ENCODE measurements at regions not wholly inside any gene's neighbourhood (a gene's known extent, or its start where the extent isn't known, plus 50 kb on each side); places are given as distances from the start of the nearest gene placed in this dataset.

DNA sequence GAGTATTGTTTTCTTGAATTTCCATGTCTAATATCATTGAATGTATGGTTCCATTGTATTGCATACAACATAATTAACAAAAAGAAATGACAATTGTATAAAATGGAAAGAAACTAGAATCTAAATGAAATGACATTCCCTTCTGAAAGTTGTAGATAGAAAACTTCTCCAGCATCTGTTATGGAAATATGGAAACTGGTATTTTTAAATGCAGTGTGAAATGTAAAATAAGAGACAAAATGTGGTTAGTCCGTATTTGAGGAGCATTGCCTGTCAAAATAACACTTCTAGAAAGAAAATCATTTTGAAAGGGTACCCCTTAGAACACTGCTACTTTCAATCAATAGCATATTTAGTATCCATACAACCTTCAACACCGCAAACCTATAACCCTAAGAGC, 286.3 kb upstream of the CELF2 start:
- no peak overlapping the region for H2BK120ac ChIP-seq (ENCODE audit: low read depth, low read length)
- H2AK5ac ChIP-seq (ENCODE audit: low read depth, low read length) = no peak overlapping the region
- H3K4ac ChIP-seq (ENCODE audit: low read depth, low read length) = no peak overlapping the region
- in situ Hi-C loops (cut with MboI; ENCODE audit: low sequenced_read_pairs) (no loop called here), dilution Hi-C loops (cut with HindIII; ENCODE audit: low sequenced_read_pairs, unreplicated experiment) (no loop called here), intact Hi-C loops (cut with micrococcal nuclease) (no loop called here)
- H3K79me1 ChIP-seq (ENCODE audit: low read depth in 1 of 2, low read length in 2 of 2) = no peaks in the 10 kb centered on the region
- no peaks in the 10 kb centered on the region; the same call in 1 of the 2 replicates for H3K27me3 ChIP-seq (ENCODE audit: control insufficient read depth, insufficient read depth, low read length)
- H2BK15ac ChIP-seq (ENCODE audit: low read depth, low read length) = no peak overlapping the region
- DNase-seq (no peak), ATAC-seq (ENCODE audit: low read depth) (no peak)
- H3K9ac ChIP-seq (ENCODE audit: low read depth, low read length) = no peak overlapping the region
- no peak overlapping the region for H3K27ac ChIP-seq (ENCODE audit: insufficient read depth, low read length)
- no peaks in the 10 kb centered on the region for H3K4me1 ChIP-seq (ENCODE audit: control insufficient read depth, insufficient read depth, low read length)
- H4K20me1 ChIP-seq (ENCODE audit: insufficient read depth, low read length) = no peaks in the 10 kb centered on the region
- H3K9me1 ChIP-seq (ENCODE audit: insufficient read depth, low read length) = no peaks in the 10 kb centered on the region
- no peaks in the 10 kb centered on the region for H3K9me3 ChIP-seq (ENCODE audit: control insufficient read depth, insufficient read depth, low read length)
- H2AFZ ChIP-seq (replicated peaks; ENCODE audit: low read length, poor library complexity) = no peak overlapping the region
- no peak overlapping the region for H3K18ac ChIP-seq (ENCODE audit: low read depth, low read length)
- no peak overlapping the region for H4K8ac ChIP-seq (ENCODE audit: low read depth in 2 of 2, low read length in 2 of 2)
- H3K56ac ChIP-seq (ENCODE audit: extremely low read depth, insufficient read depth, low read length) = no peak overlapping the region
- H3K36me3 ChIP-seq (ENCODE audit: control insufficient read depth, insufficient read depth, low read length) = no peaks in the 10 kb centered on the region
- no peak overlapping the region for H3K23ac ChIP-seq (ENCODE audit: low read depth, low read length)
- no peak overlapping the region for H2BK20ac ChIP-seq (ENCODE audit: low read depth, low read length)
- BruUV-seq (replicated peaks) = no TSS peak
- TF ChIP-seq, protein P1, sequence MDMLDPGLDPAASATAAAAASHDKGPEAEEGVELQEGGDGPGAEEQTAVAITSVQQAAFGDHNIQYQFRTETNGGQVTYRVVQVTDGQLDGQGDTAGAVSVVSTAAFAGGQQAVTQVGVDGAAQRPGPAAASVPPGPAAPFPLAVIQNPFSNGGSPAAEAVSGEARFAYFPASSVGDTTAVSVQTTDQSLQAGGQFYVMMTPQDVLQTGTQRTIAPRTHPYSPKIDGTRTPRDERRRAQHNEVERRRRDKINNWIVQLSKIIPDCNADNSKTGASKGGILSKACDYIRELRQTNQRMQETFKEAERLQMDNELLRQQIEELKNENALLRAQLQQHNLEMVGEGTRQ (IDR thresholded peaks at IDR 0.05; ENCODE audit: low read depth, low read length) = no peak
- no peak for TF ChIP-seq RFX5 (IDR thresholded peaks at IDR 0.05; ENCODE audit: low read depth, low read length)
- no peak for TF ChIP-seq CHD1 (IDR thresholded peaks at IDR 0.05; ENCODE audit: low read depth, low read length)
- TF ChIP-seq FOS (IDR thresholded peaks at IDR 0.05; ENCODE audit: low read depth, low read length) = no peak
- TF ChIP-seq, protein P2, sequence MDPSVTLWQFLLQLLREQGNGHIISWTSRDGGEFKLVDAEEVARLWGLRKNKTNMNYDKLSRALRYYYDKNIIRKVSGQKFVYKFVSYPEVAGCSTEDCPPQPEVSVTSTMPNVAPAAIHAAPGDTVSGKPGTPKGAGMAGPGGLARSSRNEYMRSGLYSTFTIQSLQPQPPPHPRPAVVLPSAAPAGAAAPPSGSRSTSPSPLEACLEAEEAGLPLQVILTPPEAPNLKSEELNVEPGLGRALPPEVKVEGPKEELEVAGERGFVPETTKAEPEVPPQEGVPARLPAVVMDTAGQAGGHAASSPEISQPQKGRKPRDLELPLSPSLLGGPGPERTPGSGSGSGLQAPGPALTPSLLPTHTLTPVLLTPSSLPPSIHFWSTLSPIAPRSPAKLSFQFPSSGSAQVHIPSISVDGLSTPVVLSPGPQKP (IDR thresholded peaks at IDR 0.05; ENCODE audit: borderline replicate concordance, low read depth, low read length) = no peak
- no peak for TF ChIP-seq BHLHE40 (IDR thresholded peaks at IDR 0.05; ENCODE audit: low read depth, low read length)
- TF ChIP-seq RCOR1 (IDR thresholded peaks at IDR 0.05; ENCODE audit: insufficient replicate concordance, low read length) = no peak
- TF ChIP-seq MXI1 (IDR thresholded peaks at IDR 0.05; ENCODE audit: borderline replicate concordance, low read depth, low read length) = no peak
- no peak for TF ChIP-seq NFE2L2 (IDR thresholded peaks at IDR 0.05; ENCODE audit: low read depth, low read length)
- TF ChIP-seq, protein P3, sequence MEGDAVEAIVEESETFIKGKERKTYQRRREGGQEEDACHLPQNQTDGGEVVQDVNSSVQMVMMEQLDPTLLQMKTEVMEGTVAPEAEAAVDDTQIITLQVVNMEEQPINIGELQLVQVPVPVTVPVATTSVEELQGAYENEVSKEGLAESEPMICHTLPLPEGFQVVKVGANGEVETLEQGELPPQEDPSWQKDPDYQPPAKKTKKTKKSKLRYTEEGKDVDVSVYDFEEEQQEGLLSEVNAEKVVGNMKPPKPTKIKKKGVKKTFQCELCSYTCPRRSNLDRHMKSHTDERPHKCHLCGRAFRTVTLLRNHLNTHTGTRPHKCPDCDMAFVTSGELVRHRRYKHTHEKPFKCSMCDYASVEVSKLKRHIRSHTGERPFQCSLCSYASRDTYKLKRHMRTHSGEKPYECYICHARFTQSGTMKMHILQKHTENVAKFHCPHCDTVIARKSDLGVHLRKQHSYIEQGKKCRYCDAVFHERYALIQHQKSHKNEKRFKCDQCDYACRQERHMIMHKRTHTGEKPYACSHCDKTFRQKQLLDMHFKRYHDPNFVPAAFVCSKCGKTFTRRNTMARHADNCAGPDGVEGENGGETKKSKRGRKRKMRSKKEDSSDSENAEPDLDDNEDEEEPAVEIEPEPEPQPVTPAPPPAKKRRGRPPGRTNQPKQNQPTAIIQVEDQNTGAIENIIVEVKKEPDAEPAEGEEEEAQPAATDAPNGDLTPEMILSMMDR (conservative IDR thresholded peaks at IDR 0.05; ENCODE audit: low read depth, low read length) = no peak
- no peak for TF ChIP-seq POLR2A (IDR thresholded peaks at IDR 0.05; ENCODE audit: low read depth, low read length)
- TF ChIP-seq RAD21 (IDR thresholded peaks at IDR 0.05; ENCODE audit: low read length) = no peak
- TF ChIP-seq MAZ (IDR thresholded peaks at IDR 0.05; ENCODE audit: borderline replicate concordance, low read depth, low read length) = no peak
- no peak for TF ChIP-seq CEBPB (IDR thresholded peaks at IDR 0.05; ENCODE audit: low read depth, low read length)
- no peak for TF ChIP-seq MAFK (IDR thresholded peaks at IDR 0.05; ENCODE audit: low read depth, low read length)
- TF ChIP-seq SMC3 (IDR thresholded peaks at IDR 0.05; ENCODE audit: low read depth, low read length) = no peak
- H4K5ac ChIP-seq (ENCODE audit: low read depth, low read length) = no peak overlapping the region
- H3K4me3 ChIP-seq (ENCODE audit: insufficient read depth, low read depth, low read length) = no peak overlapping the region
- ChIA-PET CTCF (no interaction called here), POLR2A (ENCODE audit: unreplicated experiment) (no interaction called here)
- no peak overlapping the region for H2AK9ac ChIP-seq (replicated peaks; ENCODE audit: low read depth, low read length, poor library complexity)
- no CpG with 5 or more reads among the region's 2 CpGs for WGBS, 2 experiments (ENCODE audit: extremely low coverage in 2 of 2, insufficient read length in 1 of 2)
- H2BK5ac ChIP-seq (ENCODE audit: low read depth, low read length, poor library complexity, severe bottlenecking) = no peak overlapping the region
- no peak overlapping the region for H4K91ac ChIP-seq (ENCODE audit: insufficient read depth, low read depth, low read length)
- no peak overlapping the region for H3K4me2 ChIP-seq (ENCODE audit: low read depth, low read length)
- H3K14ac ChIP-seq (replicated peaks; ENCODE audit: low read depth, low read length) = no peak overlapping the region

All from IMR-90 (cell line).